ENCODE measurements at regions not wholly inside any gene's neighbourhood (a gene's known extent, or its start where the extent isn't known, plus 50 kb on each side); places are given as distances from the start of the nearest gene placed in this dataset.

GRCh38 chr2:164439885-164440284 lies 181.4 kb downstream of the GRB14 start:
- intact Hi-C loops (cut with DNase I), result no loop called here
- DNase-seq (ENCODE audit: low spot score), result no peak

GRCh38 chr2:164439235-164439634 lies 182.0 kb downstream of the GRB14 start:
- no peak for DNase-seq (ENCODE audit: low spot score)
- intact Hi-C loops (cut with DNase I), result no loop called here

DNA sequence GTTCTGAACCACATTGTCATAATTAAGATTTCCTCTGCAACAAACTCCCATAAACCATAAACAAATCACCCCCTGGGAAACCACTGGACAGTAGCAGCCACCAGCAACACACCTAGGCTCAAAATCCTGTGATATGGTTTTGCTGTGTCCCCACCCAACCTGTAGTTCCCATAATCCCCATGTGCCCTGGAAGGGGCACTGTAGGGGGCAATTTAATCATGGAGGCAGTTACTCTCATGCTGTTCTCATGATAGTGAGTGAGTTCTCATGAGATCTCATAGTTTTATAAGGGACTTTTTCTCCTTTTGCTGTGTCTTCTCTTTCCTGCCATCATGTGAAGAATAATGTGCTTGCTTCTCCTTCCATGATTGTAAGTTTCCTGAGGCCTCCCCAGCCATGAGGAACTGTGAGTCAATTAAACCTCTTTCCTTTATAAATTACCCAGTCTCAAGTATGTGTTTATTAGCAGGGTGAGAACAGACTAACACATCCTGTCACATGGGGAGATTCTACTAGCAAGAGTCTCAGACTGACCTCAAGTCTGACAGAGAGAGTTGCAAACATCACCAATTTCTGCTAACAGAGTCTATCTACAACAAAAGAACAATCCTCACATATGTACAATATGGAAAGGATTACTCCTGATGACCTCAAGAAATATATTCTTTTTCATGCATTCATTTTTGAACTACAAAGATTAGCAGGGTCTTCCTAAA lies 182.6 kb downstream of the GRB14 start:
- DNase-seq (ENCODE audit: low spot score), result no peak
- intact Hi-C loops (cut with DNase I), result no loop called here

DNA sequence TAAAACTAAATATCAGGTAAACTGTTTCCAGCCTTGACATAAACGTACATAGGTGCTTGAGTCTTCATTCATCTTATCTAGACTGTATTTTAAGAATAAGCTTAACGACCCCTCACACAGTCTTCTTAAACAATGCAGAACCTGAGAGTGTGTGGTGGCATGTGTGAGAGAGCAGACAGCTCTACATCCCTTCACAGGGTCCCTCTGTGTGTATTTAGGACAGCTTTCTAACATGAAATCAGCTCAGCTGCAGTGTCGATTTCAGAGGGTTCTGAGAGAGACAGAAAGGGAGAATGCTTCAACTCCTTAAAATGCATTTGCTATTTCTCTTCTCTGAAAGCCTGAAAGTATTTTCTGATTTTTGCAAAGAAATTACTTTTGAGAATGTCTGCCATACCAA lies 185.2 kb downstream of the GRB14 start:
- intact Hi-C loops (cut with DNase I), result no loop called here
- DNase-seq (ENCODE audit: low spot score), result no peak

DNA sequence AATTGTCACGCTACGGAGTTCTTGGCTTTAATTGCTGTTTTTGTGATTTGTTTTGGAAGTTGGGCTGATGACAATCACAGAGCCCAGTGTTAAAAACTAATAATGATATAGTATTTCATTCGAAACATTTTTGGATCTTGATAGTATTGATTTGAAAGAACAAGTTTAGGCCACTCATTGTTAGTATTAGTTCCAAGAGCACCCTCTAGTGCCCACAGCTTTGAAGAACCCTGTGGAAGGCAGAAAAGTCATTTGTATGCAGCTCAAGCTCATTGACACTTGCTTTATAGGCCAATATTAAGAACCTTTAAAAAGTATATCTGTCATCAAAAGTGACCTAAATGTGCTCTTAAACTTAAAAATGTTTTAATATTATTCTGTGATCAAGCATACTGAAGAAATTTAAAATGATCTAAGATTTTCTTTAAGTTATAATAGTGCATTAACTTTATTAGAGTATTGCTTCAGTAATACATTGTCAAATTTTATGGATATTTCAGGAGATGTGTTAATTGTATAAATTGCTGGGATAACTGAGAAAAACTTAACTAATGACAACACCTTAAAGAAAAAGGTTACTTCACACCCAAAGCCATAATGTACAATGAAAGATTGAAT lies 191.0 kb downstream of the GRB14 start:
- DNase-seq (ENCODE audit: low spot score), result no peak
- intact Hi-C loops (cut with DNase I), result loop anchor here (5.0 kb wide), 1 partner anchor 1238 kb away; no protein-coding TSS in a partner anchor

- intact Hi-C loops (cut with DNase I), result loop anchor here (5.0 kb wide), 1 partner anchor 1082 kb away; no protein-coding TSS in a partner anchor
- no peak for DNase-seq (ENCODE audit: low spot score)
Measured at GRCh38 chr2:164429354-164429753, 191.9 kb downstream of the GRB14 start.

DNA sequence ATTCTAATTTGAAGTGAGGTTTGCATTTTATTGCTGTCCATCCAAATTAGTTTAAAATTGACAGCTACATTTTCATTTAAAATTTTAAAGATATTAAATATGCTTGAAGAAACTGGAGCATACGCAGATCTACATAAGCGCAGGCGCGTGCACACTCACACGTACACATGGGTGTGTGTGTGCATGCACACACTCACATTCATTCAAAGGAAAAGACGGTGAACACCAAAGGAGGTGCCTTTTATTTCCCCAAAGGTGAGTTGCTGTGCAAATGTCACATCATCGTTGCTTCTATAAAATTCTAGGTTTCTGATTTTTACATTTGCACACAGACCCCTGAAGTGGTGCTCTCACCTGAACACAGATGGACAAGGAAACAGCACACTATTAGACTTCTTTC lies 194.2 kb downstream of the GRB14 start:
- DNase-seq (ENCODE audit: low spot score), result no peak
- intact Hi-C loops (cut with DNase I), result loop anchor here (5.0 kb wide), 1 partner anchor 1080 kb away; no protein-coding TSS in a partner anchor

DNA sequence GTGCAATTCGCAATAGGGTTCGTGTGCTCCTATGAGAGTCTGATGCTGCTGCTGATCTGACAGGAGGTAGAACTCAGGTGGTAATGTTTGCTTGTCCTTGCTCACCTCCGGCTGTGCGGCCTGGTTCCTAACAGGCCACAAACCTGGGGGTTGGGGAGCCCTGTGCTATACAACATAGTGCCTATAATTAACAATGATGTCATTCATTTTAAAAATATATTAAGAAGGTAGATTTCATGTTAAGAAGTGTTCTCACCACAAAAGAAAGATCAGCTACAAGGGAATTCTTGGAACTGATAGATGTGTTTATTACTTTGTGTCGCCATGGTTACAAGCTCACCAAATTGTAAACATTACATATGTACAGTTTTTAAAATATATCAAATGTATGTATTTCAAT lies 200.5 kb downstream of the GRB14 start:
- intact Hi-C loops (cut with DNase I), result no loop called here
- DNase-seq (ENCODE audit: low spot score), result no peak

DNA sequence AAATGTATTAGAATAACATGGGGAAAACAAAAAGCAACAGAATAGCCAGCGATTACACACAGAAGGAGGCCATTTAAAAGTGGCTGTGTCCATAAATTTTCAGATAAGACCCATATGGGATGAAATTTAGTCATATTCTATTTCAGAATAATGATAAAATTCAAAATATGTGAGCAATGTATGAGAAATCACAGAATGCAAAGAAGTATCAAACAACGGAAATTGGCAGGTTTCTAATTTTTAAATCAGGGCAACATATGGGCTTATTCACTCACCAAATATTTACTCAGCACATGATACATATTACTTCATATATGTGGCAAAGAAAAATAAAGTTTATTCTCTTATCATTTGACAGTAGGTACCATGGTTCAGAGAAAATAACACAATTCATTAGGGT lies 208.5 kb downstream of the GRB14 start:
- no peak for DNase-seq (ENCODE audit: low spot score)
- intact Hi-C loops (cut with DNase I), result no loop called here

DNA sequence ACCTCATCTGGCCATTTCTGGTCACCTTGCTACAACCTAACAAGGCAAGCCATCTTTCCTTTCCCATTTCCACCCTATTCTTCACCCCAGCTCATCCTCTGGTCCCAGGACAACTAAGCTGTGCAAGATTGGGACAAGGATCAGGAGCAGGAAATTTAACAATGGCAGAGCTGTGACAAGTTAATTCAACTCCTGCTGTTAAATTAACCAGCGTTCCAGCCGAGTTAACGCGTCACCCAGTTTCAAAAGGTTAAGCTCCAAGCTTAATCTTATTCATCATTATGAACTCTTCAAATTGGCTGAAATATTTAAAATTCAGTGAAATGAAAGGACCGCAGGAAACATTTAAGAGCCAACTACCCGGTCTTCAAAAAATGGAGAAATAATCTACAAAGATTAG lies 231.9 kb downstream of the GRB14 start:
- no peak for DNase-seq (ENCODE audit: low spot score)
- intact Hi-C loops (cut with DNase I), result no loop called here

DNA sequence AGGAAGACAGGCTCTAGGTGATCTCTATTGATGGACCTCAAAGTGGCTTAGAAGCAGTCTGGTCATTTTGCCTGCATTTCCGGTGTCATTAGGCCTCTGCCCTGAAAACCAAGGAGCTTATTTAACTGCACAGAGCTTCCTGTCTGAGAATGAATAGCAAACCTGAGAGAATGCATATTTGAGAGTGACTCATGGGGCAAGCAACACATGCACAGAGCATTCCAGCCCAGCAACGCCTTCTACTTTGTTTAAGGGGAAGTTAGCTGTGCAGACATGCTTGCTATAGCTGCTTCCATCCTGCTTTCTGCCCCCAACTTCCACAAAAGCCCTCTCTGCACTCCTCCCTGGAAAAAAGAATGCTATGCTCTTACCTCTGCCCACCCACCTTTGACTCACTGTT lies 232.8 kb downstream of the GRB14 start:
- intact Hi-C loops (cut with DNase I), result no loop called here

DNA sequence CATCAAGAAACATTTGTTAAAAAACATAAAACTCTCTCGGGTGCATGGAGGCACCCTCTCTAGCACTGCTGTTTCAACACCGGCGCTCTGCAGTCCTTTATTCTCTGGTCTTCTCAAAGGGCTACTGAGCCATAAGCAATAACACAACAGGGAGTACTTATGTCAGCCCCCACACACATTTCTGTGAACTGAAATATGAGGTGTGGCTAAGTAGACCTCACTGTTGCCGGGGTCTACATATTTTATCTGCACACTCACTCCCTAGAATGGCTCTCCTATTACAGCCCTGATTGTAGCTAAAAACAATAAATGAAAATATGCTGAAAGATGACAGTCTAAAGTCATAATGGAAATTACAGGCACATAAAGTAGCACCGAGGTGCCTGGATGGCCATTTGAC lies 235.1 kb downstream of the GRB14 start:
- intact Hi-C loops (cut with DNase I), result no loop called here
- no peak for DNase-seq (ENCODE audit: low spot score)

More for the DNA sequence above, 232.8 kb downstream of the GRB14 start:
- no peak for DNase-seq (ENCODE audit: low spot score)

DNA sequence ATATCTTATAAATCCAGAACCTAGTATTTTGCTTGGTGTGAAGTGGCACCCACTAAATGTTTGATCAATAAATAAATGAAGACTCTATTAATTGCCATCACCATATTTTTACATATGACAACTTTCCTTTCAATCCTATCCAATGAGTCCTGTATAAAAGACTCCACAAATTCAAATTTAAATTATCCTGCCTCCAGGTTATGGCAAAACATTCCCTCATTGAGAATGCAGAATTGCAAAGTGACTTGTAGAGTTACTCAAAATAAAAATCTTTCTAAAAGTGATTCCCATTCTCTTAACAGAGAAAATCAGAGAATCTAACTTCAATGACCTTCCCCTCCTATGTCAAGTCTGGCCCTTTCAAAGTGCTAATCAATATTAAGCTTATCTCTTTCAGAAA lies 236.8 kb downstream of the GRB14 start:
- intact Hi-C loops (cut with DNase I), result no loop called here
- no peak for DNase-seq (ENCODE audit: low spot score)

DNA sequence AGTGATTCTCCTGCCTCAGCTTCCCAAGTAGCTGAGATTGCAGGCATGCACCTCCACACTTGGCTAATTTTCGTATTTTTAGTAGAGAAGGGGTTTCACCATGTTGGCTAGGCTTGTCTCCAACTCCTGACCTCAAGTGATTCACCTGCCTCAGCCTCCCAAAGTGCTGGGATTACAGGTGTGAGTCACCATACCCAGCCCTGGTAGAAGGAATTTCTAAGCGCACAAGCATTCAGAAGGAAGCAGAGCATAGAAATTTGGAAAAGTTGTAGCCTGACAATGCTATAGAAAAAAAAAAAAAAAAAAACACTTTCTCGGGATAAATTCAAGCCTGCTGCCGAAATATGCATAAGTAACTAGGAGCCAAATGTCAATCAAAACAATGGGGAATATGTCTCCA lies 249.4 kb downstream of the GRB14 start:
- DNase-seq (ENCODE audit: low spot score), result no peak
- intact Hi-C loops (cut with DNase I), result no loop called here

DNA sequence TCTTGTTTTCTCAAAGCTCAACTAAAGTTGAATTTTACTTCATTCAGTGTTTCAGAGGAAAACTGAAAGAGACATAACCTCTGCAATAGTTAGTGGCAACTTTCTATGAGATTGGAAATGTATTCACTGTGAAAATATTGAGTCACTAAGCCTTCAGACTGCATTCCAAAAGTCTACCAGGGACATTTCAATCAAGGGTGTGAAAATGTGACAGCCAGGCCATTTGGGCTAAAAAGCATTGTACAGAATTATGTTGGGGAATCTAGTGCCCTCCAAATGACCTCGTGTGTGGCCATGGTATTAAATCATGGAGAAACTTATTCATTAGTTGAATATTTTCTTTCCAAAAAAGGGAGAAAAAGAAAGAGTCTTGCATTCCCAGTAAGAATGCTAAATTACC lies 251.9 kb downstream of the GRB14 start:
- DNase-seq (ENCODE audit: low spot score), result no peak
- intact Hi-C loops (cut with DNase I), result no loop called here

DNA sequence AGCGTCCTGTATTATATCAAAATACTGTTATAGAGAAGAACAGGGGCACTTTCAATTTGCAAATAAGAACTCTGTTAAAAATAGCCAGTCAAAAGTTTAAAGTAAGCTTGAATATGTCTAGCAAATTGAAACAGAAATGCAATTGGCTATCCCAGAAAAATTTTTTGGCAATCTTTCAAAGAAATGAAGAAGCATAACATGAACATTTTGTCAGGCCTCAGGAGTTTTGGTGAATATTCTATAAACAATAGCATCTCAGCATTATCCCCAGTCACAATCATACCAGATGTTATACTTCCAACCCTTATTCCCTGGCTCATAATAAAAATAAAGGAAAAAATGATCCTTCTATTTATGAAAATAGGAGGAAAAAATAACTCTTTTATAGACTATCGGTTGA lies 252.4 kb downstream of the GRB14 start:
- intact Hi-C loops (cut with DNase I), result no loop called here
- DNase-seq (ENCODE audit: low spot score), result no peak

DNA sequence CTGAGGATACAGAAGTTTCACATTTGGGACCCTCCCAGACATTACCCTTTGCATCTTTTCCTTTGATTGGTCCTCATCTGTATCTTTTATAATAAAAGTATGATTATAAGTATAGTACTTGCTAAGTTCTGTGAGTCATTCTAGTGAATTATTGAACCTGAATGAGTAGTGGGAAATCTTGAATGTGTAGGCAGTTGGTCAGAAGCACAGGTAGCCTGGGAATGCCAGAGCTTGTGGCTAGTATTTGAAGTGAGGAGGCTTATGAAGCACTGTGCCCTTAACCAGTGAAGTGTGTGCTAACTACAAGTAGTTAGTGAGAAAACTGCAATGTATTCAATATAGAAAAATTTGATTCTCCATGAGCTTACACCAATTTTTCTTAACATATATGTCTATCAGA lies 257.6 kb downstream of the GRB14 start:
- intact Hi-C loops (cut with DNase I), result no loop called here
- no peak for DNase-seq (ENCODE audit: low spot score)

- no peak for DNase-seq (ENCODE audit: low spot score)
- intact Hi-C loops (cut with DNase I), result no loop called here
Measured at GRCh38 chr2:164351536-164351935, 269.7 kb downstream of the GRB14 start.

DNA sequence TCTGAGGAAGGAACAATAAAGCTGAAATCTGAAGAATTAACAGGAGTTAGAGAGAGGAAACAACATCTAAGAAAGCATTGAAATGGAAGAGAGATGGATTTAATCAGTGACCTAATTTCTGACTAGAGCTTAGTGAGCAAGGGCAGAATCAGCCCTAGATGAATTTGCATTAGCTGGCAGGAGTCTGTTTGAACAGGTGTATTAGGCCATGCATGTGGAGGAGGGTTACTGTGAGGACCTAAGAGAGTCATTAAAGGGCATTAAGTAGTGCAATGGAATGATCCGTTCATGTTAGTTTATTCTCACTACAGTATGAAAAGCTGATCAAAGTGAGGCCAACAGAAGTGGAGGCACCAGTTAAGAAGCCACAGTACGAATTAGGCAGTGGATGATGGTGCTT lies 285.3 kb downstream of the GRB14 start:
- intact Hi-C loops (cut with DNase I), result no loop called here
- DNase-seq (ENCODE audit: low spot score), result no peak

GRCh38 chr2:164335128-164335527 lies 286.2 kb downstream of the GRB14 start:
- DNase-seq (ENCODE audit: low spot score), result no peak
- intact Hi-C loops (cut with DNase I), result no loop called here

- DNase-seq (ENCODE audit: low spot score), result no peak
- intact Hi-C loops (cut with DNase I), result no loop called here
Measured at GRCh38 chr2:164328310-164328709, 293.0 kb downstream of the GRB14 start.

DNA sequence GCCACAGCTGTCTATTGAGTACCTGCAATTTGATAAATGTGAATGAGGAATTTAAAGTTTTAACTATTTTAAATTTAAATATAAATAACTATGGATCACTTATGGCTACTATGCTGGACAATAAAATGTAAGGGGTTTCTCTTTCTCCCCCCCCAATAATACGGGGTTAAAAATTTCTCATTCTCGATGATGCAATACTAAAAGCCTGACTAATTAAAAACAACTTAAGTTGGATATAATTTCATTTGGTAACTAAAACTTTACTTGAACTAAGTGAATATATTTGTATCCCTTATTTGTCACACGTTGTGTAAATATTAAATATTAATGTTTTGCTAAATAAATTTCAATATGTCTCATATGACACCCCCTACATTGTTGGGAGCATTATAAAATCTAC lies 297.3 kb downstream of the GRB14 start:
- intact Hi-C loops (cut with DNase I), result no loop called here
- DNase-seq (ENCODE audit: low spot score), result no peak
